HG03064 (cell line): ENCODE measurements at regions not wholly inside any gene's neighbourhood (a gene's known extent, or its start where the extent isn't known, plus 50 kb on each side); places are given as distances from the start of the nearest gene placed in this dataset.

ENCODE experiments used
- ATAC-seq: cut with Tn5 transposase; IDR thresholded peaks from one replicate; pipeline ENCODE4 v1.9.1; 2021; ENCODE audit warnings: low read depth; ENCODE audit not compliant: unreplicated experiment

DNA sequence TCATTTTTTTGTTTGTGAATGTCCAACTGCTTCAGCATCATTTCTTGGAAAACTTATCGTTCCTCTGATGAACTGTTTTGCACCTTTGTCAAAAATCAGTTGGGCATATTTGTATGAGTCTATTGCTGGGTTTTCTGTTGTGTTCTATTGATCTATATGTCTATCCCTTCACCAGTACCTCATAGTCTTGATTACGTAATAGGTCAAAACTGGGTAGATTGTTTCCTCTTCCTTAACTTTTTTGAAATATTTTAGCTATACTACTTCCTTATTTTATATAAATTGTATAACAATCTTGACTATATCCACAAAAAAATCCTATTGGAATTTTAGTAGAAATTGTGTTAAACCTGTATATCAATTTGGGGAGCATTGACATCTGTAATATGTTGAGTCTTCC lies 104.1 kb upstream of the PALS2 start:
- ATAC-seq = no peak

DNA sequence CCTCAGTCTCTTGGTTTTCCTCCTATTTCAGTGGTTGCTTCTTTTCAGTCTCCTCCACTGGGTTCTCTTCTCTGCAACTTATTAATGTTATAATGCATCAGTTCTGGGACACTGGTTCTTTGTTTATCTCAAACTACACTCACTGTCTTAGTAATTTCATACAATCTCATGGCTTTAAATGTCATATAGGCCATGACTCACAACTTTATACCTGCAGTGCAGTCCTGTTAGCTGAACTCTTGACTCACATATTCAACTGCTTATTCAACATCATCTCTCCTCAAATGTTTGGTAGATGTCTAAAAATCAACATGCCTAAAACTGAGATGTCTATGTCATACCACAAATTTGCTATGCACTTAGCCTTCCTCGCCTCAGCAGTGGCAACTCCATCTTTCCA lies 101.2 kb upstream of the PALS2 start:
- no peak for ATAC-seq

DNA sequence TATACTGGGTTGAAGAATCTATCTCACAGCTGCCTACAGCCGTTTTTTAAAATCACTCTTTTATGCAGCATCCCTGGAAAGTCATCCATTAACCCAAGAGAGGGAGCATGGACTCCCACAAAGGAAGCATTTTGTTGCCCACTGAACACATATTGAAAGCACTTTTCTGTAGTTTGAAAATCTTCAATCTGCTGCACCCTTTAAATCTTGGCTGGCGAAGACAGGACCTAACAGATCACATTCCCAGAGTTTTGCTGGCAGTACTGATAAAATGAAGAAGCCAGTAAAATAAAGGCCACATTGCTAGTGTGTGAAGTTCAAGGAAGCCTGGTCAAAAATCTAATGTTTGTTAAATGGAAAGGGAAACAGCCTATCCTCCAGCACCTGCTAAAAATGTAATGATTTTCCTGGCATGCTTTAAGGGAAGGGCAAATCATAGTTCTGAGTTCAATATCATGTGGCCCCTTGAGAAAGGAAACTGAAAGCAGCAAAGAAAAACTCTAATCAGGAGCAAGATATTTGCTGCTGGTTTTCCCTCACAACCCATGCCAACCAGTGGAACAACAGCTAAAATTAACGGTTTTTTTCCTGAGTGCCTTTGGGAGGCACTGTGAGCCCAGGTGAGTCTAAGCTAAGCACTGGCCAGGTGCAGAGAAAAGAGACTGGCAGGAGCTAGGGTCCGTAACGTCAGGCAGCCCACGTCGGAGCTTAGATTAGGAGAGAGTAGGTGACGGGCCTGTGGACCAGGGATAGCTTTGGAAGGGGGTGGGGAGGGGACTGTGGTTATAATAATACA lies 97.9 kb upstream of the PALS2 start:
- no peak for ATAC-seq

DNA sequence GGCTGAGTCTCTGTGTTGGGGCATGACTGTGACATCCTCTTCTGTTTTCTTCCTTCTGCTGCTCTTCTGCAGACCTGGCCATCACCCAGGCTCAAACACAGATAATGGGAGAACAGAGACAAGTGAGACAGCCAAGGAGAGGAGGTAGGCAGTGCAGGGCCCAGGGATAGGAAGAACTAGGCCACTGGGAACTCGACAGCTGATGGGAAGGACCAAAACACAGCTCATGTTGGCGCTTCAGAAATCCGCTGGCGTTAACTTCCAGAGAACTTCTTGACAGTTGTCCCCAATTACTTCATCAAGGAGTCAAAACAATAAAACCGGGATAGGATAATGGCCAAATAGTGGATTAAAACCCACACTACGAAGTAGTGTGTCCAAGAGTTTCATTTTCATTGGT lies 97.0 kb upstream of the PALS2 start:
- ATAC-seq = no peak

DNA sequence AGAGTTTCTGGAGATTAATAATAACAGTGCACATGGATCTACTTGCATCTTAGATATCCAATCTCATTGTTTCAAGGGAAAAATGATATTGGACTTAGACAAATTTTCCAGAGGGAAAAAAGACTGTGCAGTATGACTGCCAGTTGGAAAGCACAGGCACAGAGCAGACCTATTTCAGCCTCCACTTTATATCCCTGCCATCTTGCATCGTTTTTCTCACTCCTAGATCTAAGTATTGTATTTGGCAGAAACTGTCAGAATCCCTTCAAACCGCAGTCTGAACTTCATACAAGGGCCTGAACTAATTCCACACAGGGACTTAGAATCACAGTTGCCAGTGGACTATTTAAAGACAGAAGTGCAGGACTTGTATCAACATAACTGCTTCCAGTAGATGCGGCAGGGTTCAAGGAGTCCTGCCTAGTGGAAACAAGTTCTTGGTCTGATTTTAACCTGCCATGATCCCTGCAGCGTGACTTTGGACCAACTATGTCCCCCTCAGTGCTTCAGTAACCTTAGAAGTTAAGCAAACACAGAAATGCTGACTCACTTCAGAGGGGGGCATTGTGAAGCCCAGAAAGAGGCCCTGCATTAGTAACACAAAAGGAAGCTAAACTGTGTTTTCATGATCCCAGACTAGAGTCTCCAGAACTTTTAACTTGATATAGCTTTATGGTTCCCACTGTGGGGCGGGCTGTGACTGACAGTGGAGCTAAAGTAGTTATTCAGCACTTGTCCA lies 95.7 kb upstream of the PALS2 start:
- no peak for ATAC-seq

DNA sequence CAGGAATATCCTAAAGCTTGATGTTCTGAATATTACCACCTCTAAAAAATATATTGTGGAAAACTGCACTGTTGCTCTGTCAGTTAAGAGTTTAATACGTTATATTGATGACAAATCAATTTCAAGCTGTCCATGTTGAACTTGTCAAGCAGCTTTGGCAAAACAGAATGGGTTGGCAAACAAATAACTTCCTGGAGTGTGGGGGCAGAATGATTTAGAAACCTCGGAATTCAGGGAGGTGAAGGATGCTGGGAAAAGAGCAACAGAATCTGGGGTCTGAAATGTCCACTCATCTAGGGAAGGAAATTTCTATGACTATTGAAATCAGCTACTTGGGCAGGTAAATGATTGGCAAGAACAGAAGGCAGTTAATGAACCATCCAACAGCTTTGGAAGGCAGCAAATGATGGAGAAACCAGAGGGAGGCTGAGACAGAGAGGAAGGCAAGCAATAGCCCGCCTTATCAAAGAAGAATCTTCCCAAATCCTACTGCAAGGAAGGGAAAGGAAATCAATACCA lies 95.1 kb upstream of the PALS2 start:
- no peak for ATAC-seq

DNA sequence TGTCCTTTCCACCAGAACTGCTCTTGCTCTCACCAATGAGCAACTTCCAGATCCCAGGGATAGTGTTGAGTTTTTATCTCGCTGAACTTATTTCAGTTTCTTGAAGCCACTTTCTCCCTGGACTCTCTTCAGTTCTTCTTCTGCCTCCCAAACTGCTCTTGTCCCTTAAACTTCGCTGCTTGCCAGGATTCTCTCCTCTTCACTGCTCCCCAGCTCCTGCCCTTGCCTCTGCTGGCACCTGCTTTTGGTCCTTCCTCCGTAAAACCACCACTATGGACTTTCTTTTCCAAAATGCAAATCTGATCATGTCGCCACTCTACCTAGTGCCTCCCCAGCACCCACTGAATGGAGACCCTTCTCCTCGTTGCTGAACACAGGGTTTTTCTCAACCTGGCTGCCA lies 92.8 kb upstream of the PALS2 start:
- ATAC-seq = no peak

DNA sequence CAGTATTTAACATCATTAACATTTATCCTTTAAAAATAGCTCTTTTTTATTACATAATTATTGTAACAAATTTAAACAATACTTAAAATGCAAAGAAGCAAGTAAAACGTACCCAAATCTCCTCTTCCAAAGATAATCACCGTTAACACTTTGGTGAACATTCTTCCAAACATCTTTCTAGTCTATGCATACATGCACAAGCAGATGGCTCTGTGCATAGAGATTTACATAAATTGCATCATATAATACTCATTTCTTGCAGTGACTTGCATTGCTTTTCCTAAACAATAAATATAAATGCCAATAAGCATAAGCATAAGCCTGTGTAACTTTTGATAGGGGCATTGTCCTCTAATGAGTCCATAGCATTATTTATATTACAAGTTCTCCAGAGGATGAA lies 89.4 kb upstream of the PALS2 start:
- no peak for ATAC-seq

DNA sequence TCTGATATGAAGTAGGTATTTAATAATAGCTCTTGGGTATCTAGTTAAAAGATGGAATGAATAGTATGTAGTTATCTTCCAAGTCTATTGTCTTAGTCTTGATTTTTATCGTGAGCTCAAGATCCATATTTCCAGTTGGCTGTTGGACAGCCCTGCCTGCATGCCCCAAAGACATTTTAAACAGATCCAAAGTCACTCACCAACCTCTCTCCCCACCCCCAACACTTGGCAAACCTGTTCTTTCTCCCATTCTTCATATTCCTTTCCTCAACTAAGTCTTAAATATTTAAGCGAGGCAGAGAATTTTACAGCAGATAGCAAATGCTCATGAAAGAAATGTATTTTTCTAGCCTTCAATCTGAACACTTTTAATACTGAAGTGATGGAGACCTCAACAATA lies 80.7 kb upstream of the PALS2 start:
- no peak for ATAC-seq

DNA sequence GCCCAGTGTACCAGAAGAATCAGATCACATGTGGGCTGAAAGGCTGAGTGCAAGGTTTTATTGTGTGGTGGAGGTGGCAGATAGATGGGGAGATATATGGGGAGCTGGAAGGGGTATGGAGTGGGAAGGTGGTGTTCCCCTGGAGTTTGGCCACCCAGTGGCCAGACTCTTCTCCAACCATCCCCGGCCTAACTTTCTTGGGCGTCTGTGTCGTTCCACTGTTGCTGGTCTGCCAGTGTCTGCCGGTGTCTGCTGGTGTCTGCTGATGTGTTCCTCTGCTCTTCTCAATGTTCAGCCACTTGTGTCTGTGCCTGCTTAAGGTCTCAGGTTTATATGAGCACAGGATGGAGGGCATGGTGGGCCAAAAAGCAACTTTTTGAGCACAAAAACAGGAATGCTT lies 78.4 kb upstream of the PALS2 start:
- no peak for ATAC-seq

DNA sequence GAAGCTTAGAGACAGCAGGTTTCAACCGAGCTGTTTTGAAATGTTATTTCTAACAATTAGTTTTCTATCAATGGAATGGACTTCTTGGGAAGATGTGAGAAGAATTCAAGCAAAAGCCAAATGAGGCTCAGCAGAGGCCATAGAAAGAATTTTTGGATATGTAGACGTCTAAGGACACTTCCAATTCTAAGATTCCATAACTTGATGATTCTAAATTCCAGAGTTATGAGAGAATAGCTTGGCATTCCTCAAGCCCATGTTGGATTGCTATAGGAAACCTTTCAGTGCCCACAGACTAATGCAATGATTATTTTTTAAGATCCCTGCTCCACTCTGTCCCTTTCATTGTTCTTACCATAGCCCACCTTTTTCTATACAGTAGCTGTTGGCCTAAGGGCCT lies 77.2 kb upstream of the PALS2 start:
- ATAC-seq = no peak

DNA sequence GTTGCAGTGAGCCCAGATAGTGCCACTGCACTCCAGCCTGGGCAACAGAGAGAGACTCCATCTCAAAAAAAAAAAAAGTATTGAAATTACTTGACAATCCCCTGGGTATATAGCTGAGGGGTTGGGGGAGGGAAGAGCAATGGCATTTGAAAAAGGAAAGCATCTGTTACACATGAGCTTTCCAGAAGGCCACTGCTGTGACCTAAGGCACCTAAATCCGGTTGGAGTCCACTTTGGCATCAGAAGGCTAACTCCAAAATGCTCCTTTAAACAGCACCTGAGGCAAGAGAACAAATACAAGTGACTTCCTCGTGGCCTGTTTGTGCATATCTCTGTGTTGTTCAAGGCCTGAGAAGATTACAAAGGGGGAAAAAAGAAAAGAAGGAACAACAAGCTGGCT lies 74.8 kb upstream of the PALS2 start:
- no peak for ATAC-seq

DNA sequence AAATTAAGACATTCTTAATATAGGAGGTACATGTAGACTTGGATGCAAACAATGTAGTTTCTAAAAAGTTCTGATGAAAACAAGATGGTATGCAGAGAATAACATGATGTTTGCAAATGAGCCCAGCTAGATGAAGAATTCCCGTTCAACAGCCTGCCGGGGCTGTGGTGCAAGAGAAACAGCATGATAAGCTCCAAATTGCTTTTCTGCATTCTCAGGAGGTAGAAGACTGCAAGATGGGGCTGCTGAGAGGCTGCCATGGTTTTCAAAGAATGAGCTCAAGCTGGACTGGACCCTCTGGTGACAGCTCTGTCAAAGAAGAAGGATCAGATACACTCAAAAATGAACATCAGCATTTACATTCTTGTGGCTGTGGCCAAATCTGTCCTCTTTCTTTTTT lies 73.4 kb upstream of the PALS2 start:
- no peak for ATAC-seq

DNA sequence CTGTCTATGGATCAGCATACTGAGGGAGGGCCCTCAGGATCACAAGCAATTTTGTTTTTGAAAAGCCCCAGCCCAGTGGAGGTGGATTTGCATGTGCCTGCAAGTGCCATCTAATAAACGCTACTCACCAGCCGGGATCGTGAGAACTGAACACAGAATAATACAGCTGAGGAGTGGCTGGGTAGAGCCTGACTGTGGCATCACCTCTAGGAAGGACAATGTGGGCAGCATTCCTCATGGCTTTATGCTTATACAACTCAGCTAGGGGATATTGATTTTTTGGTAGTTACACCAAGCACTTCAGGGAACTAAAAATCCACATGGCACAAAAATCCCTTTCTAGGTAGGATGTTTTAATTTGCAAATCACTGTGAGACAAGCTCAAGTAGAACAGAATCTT lies 72.7 kb upstream of the PALS2 start:
- ATAC-seq = no peak

DNA sequence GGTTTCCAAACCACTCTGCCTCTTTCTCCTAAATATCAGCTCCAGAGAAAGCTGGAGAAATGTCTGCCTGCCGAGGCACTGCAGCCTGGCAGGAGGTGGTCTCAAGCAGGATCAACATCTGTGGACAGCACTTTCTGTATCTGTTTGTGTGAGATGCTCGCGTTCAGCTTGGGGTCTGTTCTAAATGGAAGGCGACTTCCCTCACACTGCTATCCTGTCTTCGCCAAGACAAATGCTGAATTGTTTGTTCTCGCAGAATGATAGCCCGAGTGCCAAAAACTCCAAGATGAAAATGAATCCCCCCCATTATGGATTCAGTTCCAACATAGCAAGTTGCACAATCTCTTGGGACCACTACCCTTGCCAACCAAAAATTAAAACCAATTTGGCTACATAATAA lies 72.2 kb upstream of the PALS2 start:
- no peak for ATAC-seq

DNA sequence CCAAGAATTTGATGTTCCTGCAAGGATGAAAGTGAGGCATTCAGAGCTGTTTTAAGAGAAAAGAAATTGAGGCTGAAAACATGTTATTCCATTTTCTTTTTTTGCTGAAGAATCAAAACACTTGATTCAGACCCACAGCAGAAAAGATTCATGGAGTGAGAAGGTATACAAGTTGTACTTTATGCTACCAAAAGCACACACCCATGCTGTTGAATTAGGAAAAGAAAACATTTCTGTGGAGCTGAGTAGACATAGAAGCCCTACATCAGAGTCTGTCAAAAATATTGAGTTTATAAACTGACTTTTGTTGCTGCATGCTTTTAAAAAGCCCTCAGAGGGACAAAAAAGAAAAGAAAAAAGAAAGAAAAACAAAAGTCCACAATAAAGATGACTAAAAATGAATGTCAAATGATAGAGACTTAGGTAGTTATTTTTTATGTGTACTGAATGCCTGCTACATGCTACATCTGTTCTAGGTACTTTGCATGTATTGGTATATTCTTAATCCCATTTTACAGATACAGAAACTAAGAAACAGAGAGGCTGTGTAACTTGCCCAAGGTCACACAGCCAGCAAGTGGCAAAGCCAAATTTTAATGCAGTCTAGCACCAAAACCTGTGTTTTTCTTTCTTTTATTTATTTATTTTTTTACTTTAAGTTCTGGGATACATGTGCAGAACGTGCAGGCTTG lies 71.7 kb upstream of the PALS2 start:
- ATAC-seq = no peak

DNA sequence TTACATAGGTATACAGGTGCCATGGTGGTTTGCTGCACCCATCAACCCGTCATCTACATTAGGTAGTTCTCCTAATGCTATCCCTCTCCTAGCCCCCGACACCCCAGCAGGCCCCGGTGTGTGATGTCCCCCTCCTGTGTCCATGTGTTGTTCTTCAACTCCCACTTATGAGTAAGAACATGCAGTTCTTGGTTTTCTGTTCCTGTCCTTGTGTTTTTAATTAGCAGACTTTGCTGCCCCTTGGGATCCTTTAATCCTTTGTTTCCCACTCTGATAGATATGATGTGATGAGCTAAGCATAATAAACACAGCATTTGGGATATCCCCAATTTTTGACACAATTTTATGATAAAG lies 71.1 kb upstream of the PALS2 start:
- no peak for ATAC-seq

DNA sequence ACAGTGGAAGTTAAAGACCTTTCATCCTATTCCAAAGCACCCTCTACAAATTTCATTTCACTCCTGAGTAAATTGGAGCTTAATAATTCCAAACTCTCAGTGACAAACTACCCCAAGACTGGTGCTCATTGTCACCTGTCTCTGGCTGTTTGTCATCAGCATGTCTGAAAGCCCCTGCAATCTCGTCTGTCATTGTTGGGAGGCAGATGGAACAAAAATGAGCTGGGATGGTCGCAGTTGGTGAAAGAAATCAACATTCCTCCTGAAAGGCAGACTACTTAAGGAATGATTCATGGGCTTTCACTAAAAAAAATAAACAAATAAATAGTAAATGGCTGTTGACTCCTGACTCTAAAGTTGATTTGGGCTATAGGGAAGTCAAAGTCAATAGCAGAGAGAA lies 69.7 kb upstream of the PALS2 start:
- no peak for ATAC-seq

DNA sequence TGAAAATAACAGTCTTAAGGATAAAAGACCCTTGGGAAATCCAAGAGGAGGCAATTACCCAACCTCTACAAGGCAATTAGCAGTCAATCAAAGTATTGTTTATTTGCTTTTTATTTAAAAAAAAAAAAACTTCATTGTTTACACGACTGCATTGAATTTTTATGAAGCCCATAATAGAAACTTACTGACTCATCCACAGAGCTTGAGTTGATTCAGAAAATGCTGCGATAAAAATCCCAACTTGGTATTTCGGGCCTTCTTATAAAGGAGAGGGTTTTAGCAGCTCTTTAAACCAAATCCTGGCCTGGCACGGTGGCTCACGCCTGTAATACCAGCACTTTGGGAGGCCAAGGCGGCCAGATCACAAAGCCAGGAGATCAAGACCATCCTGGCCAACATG lies 69.2 kb upstream of the PALS2 start:
- no peak for ATAC-seq

DNA sequence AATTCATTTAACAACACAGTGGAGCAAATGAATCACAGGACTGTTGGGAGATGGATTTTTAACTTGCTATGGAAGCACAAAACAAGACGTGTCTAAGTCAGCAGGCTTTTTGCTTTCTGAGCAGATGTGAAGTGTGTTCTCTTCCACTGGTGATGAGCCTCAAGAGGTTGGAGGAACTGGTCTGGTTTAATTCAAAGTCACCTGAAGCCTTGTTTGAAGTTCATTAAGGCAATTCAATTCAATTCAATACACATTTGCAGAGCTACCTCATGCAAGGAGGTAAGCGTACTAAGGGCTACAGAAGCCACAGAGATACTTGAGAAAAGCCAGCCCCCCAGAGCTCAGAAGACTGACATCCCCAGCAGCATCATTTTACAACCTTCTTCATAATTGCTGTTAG lies 68.4 kb upstream of the PALS2 start:
- no peak for ATAC-seq

DNA sequence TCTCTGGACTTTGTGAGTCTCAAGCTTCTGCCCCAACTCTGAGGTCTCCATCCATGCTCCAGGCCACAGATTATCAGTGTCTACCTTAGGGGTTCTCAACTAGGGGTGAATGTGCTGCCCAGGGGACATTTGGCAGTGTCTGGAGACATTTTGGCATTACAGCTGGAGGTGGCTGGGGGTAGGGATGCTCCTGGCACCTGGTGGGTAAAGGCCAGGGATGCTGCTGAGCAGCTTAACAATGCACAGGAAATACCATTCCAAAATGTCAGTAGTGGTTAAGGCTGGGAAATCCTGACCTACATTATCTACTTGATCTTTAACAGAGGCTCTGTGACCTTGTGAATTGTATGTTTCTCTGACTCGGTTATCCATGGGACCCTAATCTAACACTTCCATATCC lies 67.3 kb upstream of the PALS2 start:
- no peak for ATAC-seq

DNA sequence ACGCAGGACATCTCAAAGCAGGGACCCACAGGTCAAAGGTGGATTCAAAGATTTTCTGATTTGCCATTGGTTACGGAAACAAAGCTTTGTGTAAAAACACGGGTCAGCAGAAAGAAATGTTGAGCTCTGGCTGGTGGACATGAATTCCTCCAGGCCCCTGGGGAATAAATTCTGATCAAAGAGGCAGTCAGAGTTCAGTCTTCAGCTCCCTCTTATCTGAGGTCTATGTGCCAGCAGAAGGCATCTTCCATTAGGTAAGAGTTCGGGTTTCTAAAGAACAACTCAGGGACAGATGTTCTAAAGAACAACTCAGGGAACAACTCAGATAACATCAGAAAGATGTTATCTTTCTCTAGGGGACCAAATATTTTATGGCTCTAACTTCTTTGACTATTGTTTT lies 64.9 kb upstream of the PALS2 start:
- no peak for ATAC-seq
